ENCODE measurements at regions not wholly inside any gene's neighbourhood (a gene's known extent, or its start where the extent isn't known, plus 50 kb on each side); places are given as distances from the start of the nearest gene placed in this dataset.
"Not testable (repeated sequence)": the region's sequence is repeated elsewhere in the genome, so short reads cannot be mapped to it uniquely, and the experiment has no call there.

- TF ChIP-seq, protein P1, sequence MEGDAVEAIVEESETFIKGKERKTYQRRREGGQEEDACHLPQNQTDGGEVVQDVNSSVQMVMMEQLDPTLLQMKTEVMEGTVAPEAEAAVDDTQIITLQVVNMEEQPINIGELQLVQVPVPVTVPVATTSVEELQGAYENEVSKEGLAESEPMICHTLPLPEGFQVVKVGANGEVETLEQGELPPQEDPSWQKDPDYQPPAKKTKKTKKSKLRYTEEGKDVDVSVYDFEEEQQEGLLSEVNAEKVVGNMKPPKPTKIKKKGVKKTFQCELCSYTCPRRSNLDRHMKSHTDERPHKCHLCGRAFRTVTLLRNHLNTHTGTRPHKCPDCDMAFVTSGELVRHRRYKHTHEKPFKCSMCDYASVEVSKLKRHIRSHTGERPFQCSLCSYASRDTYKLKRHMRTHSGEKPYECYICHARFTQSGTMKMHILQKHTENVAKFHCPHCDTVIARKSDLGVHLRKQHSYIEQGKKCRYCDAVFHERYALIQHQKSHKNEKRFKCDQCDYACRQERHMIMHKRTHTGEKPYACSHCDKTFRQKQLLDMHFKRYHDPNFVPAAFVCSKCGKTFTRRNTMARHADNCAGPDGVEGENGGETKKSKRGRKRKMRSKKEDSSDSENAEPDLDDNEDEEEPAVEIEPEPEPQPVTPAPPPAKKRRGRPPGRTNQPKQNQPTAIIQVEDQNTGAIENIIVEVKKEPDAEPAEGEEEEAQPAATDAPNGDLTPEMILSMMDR (IDR thresholded peaks at IDR 0.05): no peak
- H3K9me3 ChIP-seq: no peaks in the 10 kb centered on the region
- H3K27ac ChIP-seq: no peak overlapping the region
- H3K36me3 ChIP-seq: no peaks in the 10 kb centered on the region
- no peak for DNase-seq
- H3K27me3 ChIP-seq: no peaks in the 10 kb centered on the region
- H3K4me3 ChIP-seq: no peak overlapping the region
- H3K9ac ChIP-seq (ENCODE audit: low read depth in 2 of 2, low read length in 2 of 2): no peak overlapping the region
- H3K4me1 ChIP-seq: no peaks in the 10 kb centered on the region
- intact Hi-C loops (cut with DNase I): no loop called here
Measured at GRCh38 chr14:56998728-56999127, 188.4 kb upstream of the OTX2 start.

GRCh38 chr14:56996721-56997399, 186.6 kb upstream of the OTX2 start:
- Histone ChIP-seq H3K9me3 (no peaks in the 10 kb centered on the region), H3K36me3 (no peaks in the 10 kb centered on the region), H3K9ac (ENCODE audit: low read depth in 2 of 2, low read length in 2 of 2) (no peak overlapping the region), H3K4me3 (no peak overlapping the region), H3K27me3 (no peaks in the 10 kb centered on the region), H3K27ac (no peak overlapping the region), H3K4me1 (no peaks in the 10 kb centered on the region)
- intact Hi-C loops (cut with DNase I): no loop called here
- TF ChIP-seq, protein P1 (IDR thresholded peaks at IDR 0.05): no peak
- no peak for DNase-seq

DNA sequence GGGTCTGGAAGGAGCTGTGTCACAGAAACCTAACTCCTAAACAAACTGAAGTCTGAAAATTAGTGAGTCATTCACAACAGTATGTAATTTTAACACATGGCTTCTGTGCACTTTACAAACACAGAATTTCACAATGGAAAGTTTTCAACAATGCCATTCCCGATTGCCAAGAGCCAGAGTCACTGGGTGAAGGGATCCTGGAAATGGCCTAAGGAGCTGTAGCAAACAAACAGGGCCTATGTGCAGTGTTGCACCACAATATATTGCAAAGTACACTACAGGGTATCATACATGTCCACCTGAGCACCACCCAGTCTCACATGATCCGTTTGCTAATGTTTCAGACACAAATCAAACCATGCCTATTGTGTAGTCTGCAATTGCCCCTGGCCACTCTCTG, 184.7 kb upstream of the OTX2 start:
- no peak overlapping the region for H3K9ac ChIP-seq (ENCODE audit: low read depth in 2 of 2, low read length in 2 of 2)
- no peaks in the 10 kb centered on the region for H3K36me3 ChIP-seq
- H3K27ac ChIP-seq: no peak overlapping the region
- TF ChIP-seq, protein P1 (IDR thresholded peaks at IDR 0.05): no peak
- intact Hi-C loops (cut with DNase I): no loop called here
- no peak overlapping the region for H3K4me3 ChIP-seq
- no peaks in the 10 kb centered on the region for H3K9me3 ChIP-seq
- no peaks in the 10 kb centered on the region for H3K4me1 ChIP-seq
- no peaks in the 10 kb centered on the region for H3K27me3 ChIP-seq
- DNase-seq: no peak

GRCh38 chr14:56992332-56992820, 182.1 kb upstream of the OTX2 start:
- H3K4me3 ChIP-seq: no peak overlapping the region
- no peaks in the 10 kb centered on the region for H3K27me3 ChIP-seq
- TF ChIP-seq, protein P1 (IDR thresholded peaks at IDR 0.05): no peak
- H3K9ac ChIP-seq (ENCODE audit: low read depth in 2 of 2, low read length in 2 of 2): no peak overlapping the region
- no peaks in the 10 kb centered on the region for H3K36me3 ChIP-seq
- H3K27ac ChIP-seq: no peak overlapping the region
- H3K4me1 ChIP-seq: no peaks in the 10 kb centered on the region
- intact Hi-C loops (cut with DNase I): no loop called here
- H3K9me3 ChIP-seq: no peaks in the 10 kb centered on the region
- no peak for DNase-seq

GRCh38 chr14:56990991-56991627, 180.8 kb upstream of the OTX2 start:
- H3K27me3 ChIP-seq; H3K9ac ChIP-seq (ENCODE audit: low read depth in 2 of 2, low read length in 2 of 2); H3K36me3 ChIP-seq; DNase-seq; H3K9me3 ChIP-seq; H3K4me3 ChIP-seq; H3K27ac ChIP-seq; H3K4me1 ChIP-seq; intact Hi-C loops (cut with DNase I): not testable (repeated sequence)

- Histone ChIP-seq H3K27ac (no peak overlapping the region), H3K36me3 (no peaks in the 10 kb centered on the region), H3K9ac (ENCODE audit: low read depth in 2 of 2, low read length in 2 of 2) (no peak overlapping the region), H3K9me3 (no peaks in the 10 kb centered on the region), H3K4me3 (no peak overlapping the region), H3K27me3 (no peaks in the 10 kb centered on the region), H3K4me1 (no peaks in the 10 kb centered on the region)
- TF ChIP-seq, protein P1 (IDR thresholded peaks at IDR 0.05): no peak
- DNase-seq: no peak
- intact Hi-C loops (cut with DNase I): no loop called here
Measured at GRCh38 chr14:56989359-56989758, 179.1 kb upstream of the OTX2 start.
